ENCODE measurements at regions not wholly inside any gene's neighbourhood (a gene's known extent, or its start where the extent isn't known, plus 50 kb on each side); places are given as distances from the start of the nearest gene placed in this dataset.

DNA sequence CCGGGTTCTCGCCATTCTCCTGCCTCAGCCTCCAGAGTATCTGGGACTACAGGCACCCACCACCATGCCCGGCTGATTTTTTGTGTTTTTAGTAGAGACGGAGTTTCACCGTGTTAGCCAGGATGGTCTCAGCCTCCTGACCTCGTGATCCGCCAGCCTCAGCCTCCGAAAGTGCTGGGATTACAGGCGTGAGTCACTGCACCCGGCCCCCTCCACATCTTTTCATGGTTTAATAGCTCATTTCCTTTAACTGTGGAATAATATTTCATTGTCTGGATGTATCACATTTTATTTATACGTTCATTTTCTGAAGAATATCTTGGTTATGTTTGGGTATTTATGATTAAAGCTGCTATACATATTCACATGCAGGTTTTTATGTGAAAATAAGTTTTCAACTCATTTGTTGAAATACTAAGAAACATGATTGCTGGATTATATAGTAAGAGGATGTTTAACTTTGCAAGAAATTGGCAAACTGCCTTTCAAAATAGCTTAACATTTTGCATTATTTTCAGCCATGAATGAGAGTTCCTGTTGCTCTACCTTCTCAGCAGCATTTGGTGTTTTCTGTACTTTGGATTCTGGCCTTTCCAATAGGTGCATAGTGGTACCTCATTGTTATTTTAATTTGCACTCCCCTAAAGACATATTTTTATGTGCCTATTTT, 591.9 kb downstream of the TECRL start:
- TF ChIP-seq, protein P1, sequence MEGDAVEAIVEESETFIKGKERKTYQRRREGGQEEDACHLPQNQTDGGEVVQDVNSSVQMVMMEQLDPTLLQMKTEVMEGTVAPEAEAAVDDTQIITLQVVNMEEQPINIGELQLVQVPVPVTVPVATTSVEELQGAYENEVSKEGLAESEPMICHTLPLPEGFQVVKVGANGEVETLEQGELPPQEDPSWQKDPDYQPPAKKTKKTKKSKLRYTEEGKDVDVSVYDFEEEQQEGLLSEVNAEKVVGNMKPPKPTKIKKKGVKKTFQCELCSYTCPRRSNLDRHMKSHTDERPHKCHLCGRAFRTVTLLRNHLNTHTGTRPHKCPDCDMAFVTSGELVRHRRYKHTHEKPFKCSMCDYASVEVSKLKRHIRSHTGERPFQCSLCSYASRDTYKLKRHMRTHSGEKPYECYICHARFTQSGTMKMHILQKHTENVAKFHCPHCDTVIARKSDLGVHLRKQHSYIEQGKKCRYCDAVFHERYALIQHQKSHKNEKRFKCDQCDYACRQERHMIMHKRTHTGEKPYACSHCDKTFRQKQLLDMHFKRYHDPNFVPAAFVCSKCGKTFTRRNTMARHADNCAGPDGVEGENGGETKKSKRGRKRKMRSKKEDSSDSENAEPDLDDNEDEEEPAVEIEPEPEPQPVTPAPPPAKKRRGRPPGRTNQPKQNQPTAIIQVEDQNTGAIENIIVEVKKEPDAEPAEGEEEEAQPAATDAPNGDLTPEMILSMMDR (conservative IDR thresholded peaks at IDR 0.05): no peak
- Histone ChIP-seq H3K27me3 (ENCODE audit: control insufficient read depth, insufficient read depth, low read length, poor library complexity, severe bottlenecking) (no peaks in the 10 kb centered on the region), H3K9ac (ENCODE audit: extremely low read depth, low read length, poor library complexity, severe bottlenecking) (no peak overlapping the region), H3K4me3 (ENCODE audit: low read length) (no peak overlapping the region), H3K27ac (ENCODE audit: low read depth, low read length) (no peak overlapping the region), H3K36me3 (ENCODE audit: control insufficient read depth, insufficient read depth, low read length) (no peaks in the 10 kb centered on the region), H3K9me3 (ENCODE audit: control insufficient read depth, low read length) (no peaks in the 10 kb centered on the region), H3K4me1 (ENCODE audit: control insufficient read depth, insufficient read depth, low read length) (no peaks in the 10 kb centered on the region)
- Mint-ChIP-seq H3K9me3 (no peaks in the 10 kb centered on the region), H3K4me3 (no peak overlapping the region), H3K4me1 (no peaks in the 10 kb centered on the region), H3K27ac (no peak overlapping the region), H3K27me3 (ENCODE audit: insufficient read depth) (no peaks in the 10 kb centered on the region), H3K36me3 (ENCODE audit: low read depth) (no peaks in the 10 kb centered on the region)
- no peak for DNase-seq
- WGBS, 2 experiments (ENCODE audit: insufficient coverage in 1 of 2, insufficient read length in 1 of 2): 90 to 100% methylated on average over 3 to 10 of the region's 11 CpGs

DNA sequence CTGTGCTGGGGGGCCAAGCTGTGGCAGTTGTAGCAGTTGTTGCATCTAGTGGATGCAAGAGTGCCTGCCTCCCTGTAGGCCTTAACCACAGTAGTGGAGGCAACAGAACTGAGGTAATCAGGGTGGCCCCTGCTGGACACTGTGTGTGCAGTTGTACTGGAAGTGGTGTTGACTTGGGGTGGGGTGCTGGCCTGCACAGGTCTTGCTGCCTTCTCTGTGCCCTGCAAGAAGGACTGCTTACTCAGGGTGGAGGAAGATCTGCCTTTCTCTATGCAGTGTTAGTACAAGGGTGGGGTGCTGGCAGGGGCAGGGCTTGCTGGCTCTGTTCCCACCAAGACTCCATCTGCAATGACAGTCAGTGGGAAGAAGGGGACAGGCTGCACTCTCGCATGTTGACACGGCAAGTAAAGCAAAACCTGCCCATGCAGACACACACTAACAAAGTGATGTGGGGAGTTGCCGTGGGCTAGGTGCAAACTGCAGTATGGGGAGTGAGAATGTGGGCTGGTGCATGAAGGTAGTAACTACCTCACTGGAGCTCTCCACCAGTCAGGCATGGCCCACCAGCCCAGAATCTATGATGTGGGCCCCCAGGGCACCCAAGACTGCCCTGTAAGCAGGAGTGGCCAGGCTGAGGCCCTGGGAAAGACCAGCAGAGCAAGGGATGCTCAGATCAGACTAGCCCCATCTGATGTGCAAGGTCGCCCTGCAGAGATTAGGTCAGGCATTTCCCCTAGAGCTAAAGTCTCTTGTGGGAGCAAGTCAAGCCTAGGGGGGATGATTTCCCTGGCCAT, 594.9 kb downstream of the TECRL start:
- Mint-ChIP-seq H3K4me3 (no peak overlapping the region), H3K27me3 (ENCODE audit: insufficient read depth) (no peaks in the 10 kb centered on the region), H3K36me3 (ENCODE audit: low read depth) (no peaks in the 10 kb centered on the region), H3K4me1 (no peaks in the 10 kb centered on the region), H3K9me3 (no peaks in the 10 kb centered on the region), H3K27ac (no peak overlapping the region)
- H3K4me1 ChIP-seq (ENCODE audit: control insufficient read depth, insufficient read depth, low read length): no peaks in the 10 kb centered on the region
- no peak overlapping the region for H3K9ac ChIP-seq (ENCODE audit: extremely low read depth, low read length, poor library complexity, severe bottlenecking)
- no peak overlapping the region for H3K4me3 ChIP-seq (ENCODE audit: low read length)
- no peak overlapping the region for H3K27ac ChIP-seq (ENCODE audit: low read depth, low read length)
- H3K36me3 ChIP-seq (ENCODE audit: control insufficient read depth, insufficient read depth, low read length): no peaks in the 10 kb centered on the region
- TF ChIP-seq, protein P1 (conservative IDR thresholded peaks at IDR 0.05): no peak
- 95% methylated on average over 4 of the region's 4 CpGs; no CpG with 5 or more reads in 1 of the 2 experiments for WGBS, 2 experiments (ENCODE audit: insufficient coverage in 1 of 2, insufficient read length in 1 of 2)
- peak; percentile 31 for DNase-seq
- H3K27me3 ChIP-seq (ENCODE audit: control insufficient read depth, insufficient read depth, low read length, poor library complexity, severe bottlenecking): no peaks in the 10 kb centered on the region
- no peaks in the 10 kb centered on the region for H3K9me3 ChIP-seq (ENCODE audit: control insufficient read depth, low read length)

GRCh38 chr4:63799166-63799565, 610.1 kb downstream of the TECRL start:
- no peak overlapping the region for H3K27ac Mint-ChIP-seq
- DNase-seq: no peak
- no peaks in the 10 kb centered on the region for H3K9me3 ChIP-seq (ENCODE audit: control insufficient read depth, low read length)
- no peaks in the 10 kb centered on the region for H3K27me3 ChIP-seq (ENCODE audit: control insufficient read depth, insufficient read depth, low read length, poor library complexity, severe bottlenecking)
- no peaks in the 10 kb centered on the region for H3K36me3 ChIP-seq (ENCODE audit: control insufficient read depth, insufficient read depth, low read length)
- 84 to 100% methylated on average over 1 of the region's 2 CpGs for WGBS, 2 experiments (ENCODE audit: insufficient coverage in 1 of 2, insufficient read length in 1 of 2)
- no peaks in the 10 kb centered on the region for H3K27me3 Mint-ChIP-seq (ENCODE audit: insufficient read depth)
- TF ChIP-seq, protein P1 (conservative IDR thresholded peaks at IDR 0.05): no peak
- H3K9me3 Mint-ChIP-seq: no peaks in the 10 kb centered on the region
- H3K27ac ChIP-seq (ENCODE audit: low read depth, low read length): no peak overlapping the region
- H3K4me1 ChIP-seq (ENCODE audit: control insufficient read depth, insufficient read depth, low read length): no peaks in the 10 kb centered on the region
- no peak overlapping the region for H3K9ac ChIP-seq (ENCODE audit: extremely low read depth, low read length, poor library complexity, severe bottlenecking)
- H3K4me1 Mint-ChIP-seq: peaks cover 12% of the 10 kb centered on the region
- H3K36me3 Mint-ChIP-seq (ENCODE audit: low read depth): no peaks in the 10 kb centered on the region
- no peak overlapping the region for H3K4me3 Mint-ChIP-seq
- H3K4me3 ChIP-seq (ENCODE audit: low read length): no peak overlapping the region
